NB4 (cell line): ENCODE measurements at regions not wholly inside any gene's neighbourhood (a gene's known extent, or its start where the extent isn't known, plus 50 kb on each side); places are given as distances from the start of the nearest gene placed in this dataset.

Experiments
- DNase-seq: peaks from one replicate; pipeline ENCODE4 v3.0.0; 2010; ENCODE audit warnings: low read depth
- H3K4me3 ChIP-seq: one replicate; pipeline ENCODE4 v1.5.1; 2011; ENCODE audit warnings: mild to moderate bottlenecking, low read depth, low read length, moderate library complexity
- MYC ChIP-seq: IDR thresholded peaks from 2 replicates; pipeline ENCODE4 v1.6.1; 2011; ENCODE audit warnings: low read depth, low read length
- POLR2A ChIP-seq: IDR thresholded peaks from 2 replicates; pipeline ENCODE4 v1.6.1; 2011; ENCODE audit warnings: mild to moderate bottlenecking; ENCODE audit not compliant: insufficient read length; ENCODE audit errors: extremely low read depth
- TF ChIP-seq, protein P1 (sequence below): IDR thresholded peaks from one replicate; pipeline ENCODE4 v1.5.1; 2012; ENCODE audit warnings: low read depth, low read length
- TF ChIP-seq, protein P2 (sequence below): IDR thresholded peaks from 2 replicates; pipeline ENCODE4 v1.6.1; 2011; ENCODE audit warnings: low read depth, low read length

DNA sequence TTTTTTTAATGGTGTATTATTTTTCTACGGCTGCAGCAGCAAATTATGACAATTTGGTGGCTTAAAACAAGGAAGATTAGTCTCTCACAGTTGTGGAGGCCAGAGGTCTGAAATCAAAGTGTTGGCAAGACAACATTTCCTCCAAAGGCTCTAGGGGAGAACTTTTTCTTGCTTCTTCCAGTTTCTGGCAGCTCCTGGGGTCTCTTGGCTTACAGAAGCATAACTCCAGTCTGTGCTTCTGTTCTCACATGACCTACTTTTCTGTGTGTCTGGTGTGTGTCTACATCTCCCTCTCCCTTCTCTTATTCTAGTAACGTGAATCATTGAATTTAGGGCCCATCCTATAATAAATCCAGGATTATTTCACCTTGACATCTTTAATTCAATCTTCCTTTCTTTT, 551.9 kb upstream of the LUZP2 start:
- TF ChIP-seq POLR2A (no peak), MYC (no peak)
- TF ChIP-seq, protein P1, sequence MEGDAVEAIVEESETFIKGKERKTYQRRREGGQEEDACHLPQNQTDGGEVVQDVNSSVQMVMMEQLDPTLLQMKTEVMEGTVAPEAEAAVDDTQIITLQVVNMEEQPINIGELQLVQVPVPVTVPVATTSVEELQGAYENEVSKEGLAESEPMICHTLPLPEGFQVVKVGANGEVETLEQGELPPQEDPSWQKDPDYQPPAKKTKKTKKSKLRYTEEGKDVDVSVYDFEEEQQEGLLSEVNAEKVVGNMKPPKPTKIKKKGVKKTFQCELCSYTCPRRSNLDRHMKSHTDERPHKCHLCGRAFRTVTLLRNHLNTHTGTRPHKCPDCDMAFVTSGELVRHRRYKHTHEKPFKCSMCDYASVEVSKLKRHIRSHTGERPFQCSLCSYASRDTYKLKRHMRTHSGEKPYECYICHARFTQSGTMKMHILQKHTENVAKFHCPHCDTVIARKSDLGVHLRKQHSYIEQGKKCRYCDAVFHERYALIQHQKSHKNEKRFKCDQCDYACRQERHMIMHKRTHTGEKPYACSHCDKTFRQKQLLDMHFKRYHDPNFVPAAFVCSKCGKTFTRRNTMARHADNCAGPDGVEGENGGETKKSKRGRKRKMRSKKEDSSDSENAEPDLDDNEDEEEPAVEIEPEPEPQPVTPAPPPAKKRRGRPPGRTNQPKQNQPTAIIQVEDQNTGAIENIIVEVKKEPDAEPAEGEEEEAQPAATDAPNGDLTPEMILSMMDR: no peak
- TF ChIP-seq, protein P2, sequence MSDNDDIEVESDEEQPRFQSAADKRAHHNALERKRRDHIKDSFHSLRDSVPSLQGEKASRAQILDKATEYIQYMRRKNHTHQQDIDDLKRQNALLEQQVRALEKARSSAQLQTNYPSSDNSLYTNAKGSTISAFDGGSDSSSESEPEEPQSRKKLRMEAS: no peak
- no peak for DNase-seq
- no peak overlapping the region for H3K4me3 ChIP-seq

DNA sequence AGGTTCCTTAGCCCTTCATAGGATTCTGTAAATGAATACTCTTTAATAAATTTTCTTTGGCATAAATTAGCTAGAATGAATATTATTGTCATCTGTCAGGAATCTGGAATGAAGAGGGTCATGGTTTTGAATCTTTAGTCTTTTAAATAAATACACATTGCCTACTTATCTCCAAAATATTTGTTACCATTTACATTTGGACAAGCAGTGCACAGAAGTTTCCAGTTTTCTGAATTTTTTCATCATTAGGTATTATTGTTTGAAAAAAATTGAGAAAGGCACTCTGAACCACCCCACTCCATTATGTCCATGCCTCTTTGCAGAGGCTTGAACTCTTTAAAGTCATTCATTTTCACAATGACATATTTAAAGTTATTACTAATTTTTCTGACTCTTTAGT, 549.0 kb upstream of the LUZP2 start:
- DNase-seq: no peak
- no peak overlapping the region for H3K4me3 ChIP-seq
- TF ChIP-seq, protein P1: no peak
- TF ChIP-seq, protein P2: no peak
- TF ChIP-seq MYC (no peak), POLR2A (no peak)

DNA sequence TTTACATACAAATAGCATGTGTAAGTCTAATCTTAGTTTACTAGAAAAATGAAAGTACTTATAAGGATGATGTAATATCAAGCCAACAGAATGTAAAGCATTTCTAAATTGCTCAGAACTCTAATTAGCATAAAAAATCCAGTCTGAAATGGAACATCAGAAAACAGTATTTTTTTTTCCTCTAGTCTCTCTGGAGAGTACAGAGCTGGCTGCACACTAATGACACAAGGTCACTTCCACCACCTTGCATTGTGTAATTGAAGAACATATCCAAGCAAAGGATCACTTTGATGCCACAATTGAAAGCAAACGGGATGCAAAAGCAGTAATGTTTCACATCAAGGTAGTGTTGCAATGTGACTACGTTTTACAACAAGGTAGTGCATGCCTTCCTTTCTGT, 548.0 kb upstream of the LUZP2 start:
- no peak for DNase-seq
- TF ChIP-seq POLR2A (no peak), MYC (no peak)
- TF ChIP-seq, protein P1: no peak
- TF ChIP-seq, protein P2: no peak

DNA sequence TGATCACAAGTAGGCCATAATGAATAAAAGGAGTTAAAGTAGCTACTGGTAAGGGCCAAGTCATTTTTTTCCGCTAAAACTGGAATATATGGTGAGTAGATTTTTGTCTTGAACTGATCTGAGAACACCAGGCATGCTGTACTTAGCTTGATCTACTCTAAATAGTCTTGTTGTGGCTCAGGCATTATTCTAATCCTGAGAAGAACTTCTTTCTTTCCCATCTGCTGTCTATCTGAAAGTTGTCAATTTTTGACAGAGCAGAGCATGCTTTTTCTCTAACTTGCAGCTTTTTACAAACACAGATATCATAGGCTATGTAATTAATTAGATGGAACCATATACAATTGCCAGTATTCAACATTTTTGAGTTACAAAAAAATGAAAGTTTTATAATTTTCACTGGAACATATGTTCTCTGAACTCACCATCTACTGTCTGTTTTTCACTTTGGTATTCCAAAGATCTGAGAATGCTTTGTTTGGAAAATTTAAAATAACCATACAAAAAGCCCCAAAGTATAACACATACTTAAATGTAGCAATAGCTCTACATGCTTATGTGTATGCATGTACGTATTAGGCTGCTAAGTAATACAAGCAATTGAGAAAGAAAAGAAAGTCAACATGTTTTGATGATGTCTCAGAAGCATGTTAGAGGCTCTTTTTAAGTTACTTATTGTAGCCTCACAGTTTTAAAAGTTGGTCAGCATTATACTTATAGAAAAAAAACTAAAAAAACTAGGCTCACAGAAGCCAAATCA, 542.7 kb upstream of the LUZP2 start:
- DNase-seq: no peak
- TF ChIP-seq MYC: no peak
- TF ChIP-seq, protein P2: no peak
- no peak for TF ChIP-seq POLR2A
- TF ChIP-seq, protein P1: no peak
- H3K4me3 ChIP-seq: no peak overlapping the region

More for the DNA sequence above, 548.0 kb upstream of the LUZP2 start:
- H3K4me3 ChIP-seq: no peak overlapping the region

DNA sequence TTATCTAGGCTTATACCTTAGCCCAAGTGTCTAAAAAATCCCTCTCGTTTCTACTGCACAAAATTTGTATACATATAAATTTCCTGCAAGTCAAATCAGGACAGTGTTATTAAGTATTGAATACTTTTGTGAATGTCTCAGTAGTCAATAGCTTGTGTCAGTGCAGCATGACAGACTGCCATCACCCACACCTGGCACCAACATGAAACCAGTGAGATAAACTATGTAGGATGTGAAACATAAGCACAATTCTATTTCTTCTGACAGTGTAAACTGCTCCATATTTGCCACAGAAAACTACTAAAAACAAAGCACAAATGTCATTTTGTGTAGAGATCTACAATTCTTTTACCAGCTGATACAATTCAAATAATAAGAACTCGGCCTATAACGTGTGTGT, 542.1 kb upstream of the LUZP2 start:
- TF ChIP-seq MYC: no peak
- TF ChIP-seq, protein P1: no peak
- TF ChIP-seq, protein P2: no peak
- DNase-seq: no peak
- H3K4me3 ChIP-seq: no peak overlapping the region
